Right lobe of liver (tissue), 6 donors: ENCODE measurements at regions not wholly inside any gene's neighbourhood (a gene's known extent, or its start where the extent isn't known, plus 50 kb on each side); places are given as distances from the start of the nearest gene placed in this dataset.

Experiments
- ATAC-seq, 4 donors: fragments of 200-7000 bp; cut with Tn5 transposase; one replicate each; pipeline ENCODE4 v1.9.1; 2020; ENCODE audit warnings: mild to moderate bottlenecking in 4 of 4, moderate library complexity in 4 of 4
- DNase-seq, 3 donors: peaks; one replicate each; pipeline ENCODE4 v3.0.0-alpha.2; 2020
- H3K27ac ChIP-seq, 3 donors: fragments of 200-600 bp; one replicate each; pipeline ENCODE4 v1.8.0; 2022
- H3K27me3 ChIP-seq, 2 donors: fragments of 200-600 bp; one replicate each; pipeline ENCODE4 v1.8.0; 2022
- H3K36me3 ChIP-seq, 4 donors: fragments of 200-600 bp; sonication (generic) in 1 of 4; one replicate each; pipeline versions ENCODE4 v1.5.1 to v1.8.0; 2017 to 2022; ENCODE audit warnings: control low read depth in 1 of 4
- H3K4me1 ChIP-seq, 4 donors: fragments of 200-600 bp; sonication (generic) in 1 of 4; one replicate each; pipeline versions ENCODE4 v1.5.1 to v1.8.0; 2017 to 2022; ENCODE audit warnings: control low read depth in 1 of 4
- H3K4me3 ChIP-seq, 3 donors: fragments of 200-600 bp; one replicate each; pipeline ENCODE4 v1.8.0; 2022
- H3K9me3 ChIP-seq, 4 donors: fragments of 200-600 bp; sonication (generic) in 1 of 4; one replicate each; pipeline versions ENCODE4 v1.5.1 to v1.8.0; 2017 to 2022; ENCODE audit warnings: control low read depth in 1 of 4
- POLR2A ChIP-seq: fragments of 450-650 bp; IDR thresholded peaks from one replicate; pipeline ENCODE4 v1.6.1; 2017; ENCODE audit warnings: antibody characterized with exemption, mild to moderate bottlenecking
- WGBS: methylation state at CpG from one replicate; pipeline ENCODE4 v1.1.6; 2018; ENCODE audit warnings: low coverage, low lambda C conversion rate; ENCODE audit not compliant: insufficient coverage; ENCODE audit errors: missing lambda C conversion rate; 5-methylcytosine and 5-hydroxymethylcytosine counted together
- intact Hi-C, 2 donors: fragments of 100-400 bp; cut with DNase I; formaldehyde crosslinking; loops; one replicate each; pipeline versions ENCODE4 v1.11.2 to v1.14.1; 2022
- TF ChIP-seq, protein P1 (sequence below), 4 donors: fragments of 200-600 bp in 3 of 4; fragments of 450-650 bp in 1 of 4; IDR thresholded peaks; one replicate each; pipeline versions ENCODE4 v1.5.1 to v1.8.0; 2016 to 2022; ENCODE audit warnings: antibody characterized with exemption in 4 of 4, mild to moderate bottlenecking in 2 of 4
- donor health status: DM: no; HTN: yes; CAD: no.
- donor health status: DM: no; HTN: no; CAD: no.
- donor health status: DM: no; HTN: no; CAD: no.
- donor health status: DM: no; HTN: yes; CAD: no.
- donor health status: DM: no; HTN: yes; CAD: no.

DNA sequence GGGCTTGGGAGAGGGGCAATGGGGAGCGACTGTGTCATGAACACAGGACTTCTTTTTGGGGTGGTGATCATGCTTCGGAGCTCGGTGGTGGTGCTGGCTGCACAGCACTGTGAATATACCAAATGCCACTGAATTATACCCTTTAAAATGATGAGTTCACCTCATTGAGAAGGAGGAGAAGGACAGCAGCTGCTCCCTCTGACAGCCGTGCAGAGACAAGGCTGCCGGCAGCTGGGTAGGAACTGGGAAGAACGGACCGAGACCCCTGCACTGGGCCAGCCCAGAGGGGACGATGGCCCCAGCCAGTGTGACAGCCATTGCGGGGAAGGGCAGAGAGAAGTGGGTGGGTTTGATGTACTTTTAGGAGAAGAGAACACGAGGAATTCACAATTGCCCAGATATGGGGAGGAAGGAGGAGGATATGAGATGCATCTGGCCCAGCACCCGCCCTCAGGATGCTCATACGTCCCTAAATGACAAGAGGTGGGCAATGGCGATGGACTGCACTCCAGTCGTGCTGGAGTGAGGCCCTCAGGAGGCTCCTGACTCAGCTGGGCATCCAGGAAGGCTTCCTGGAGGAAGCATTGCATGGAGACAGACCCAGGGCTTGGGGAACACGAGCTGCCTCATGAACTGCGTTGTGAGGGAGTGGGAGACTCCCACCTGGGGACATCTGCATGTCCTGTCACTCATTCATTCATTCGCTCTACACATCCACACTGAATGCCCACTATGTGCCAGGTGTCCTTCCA is 64.3 kb upstream of the C14orf180 start:
- 65% methylated on average over 10 of the region's 17 CpGs for WGBS

DNA sequence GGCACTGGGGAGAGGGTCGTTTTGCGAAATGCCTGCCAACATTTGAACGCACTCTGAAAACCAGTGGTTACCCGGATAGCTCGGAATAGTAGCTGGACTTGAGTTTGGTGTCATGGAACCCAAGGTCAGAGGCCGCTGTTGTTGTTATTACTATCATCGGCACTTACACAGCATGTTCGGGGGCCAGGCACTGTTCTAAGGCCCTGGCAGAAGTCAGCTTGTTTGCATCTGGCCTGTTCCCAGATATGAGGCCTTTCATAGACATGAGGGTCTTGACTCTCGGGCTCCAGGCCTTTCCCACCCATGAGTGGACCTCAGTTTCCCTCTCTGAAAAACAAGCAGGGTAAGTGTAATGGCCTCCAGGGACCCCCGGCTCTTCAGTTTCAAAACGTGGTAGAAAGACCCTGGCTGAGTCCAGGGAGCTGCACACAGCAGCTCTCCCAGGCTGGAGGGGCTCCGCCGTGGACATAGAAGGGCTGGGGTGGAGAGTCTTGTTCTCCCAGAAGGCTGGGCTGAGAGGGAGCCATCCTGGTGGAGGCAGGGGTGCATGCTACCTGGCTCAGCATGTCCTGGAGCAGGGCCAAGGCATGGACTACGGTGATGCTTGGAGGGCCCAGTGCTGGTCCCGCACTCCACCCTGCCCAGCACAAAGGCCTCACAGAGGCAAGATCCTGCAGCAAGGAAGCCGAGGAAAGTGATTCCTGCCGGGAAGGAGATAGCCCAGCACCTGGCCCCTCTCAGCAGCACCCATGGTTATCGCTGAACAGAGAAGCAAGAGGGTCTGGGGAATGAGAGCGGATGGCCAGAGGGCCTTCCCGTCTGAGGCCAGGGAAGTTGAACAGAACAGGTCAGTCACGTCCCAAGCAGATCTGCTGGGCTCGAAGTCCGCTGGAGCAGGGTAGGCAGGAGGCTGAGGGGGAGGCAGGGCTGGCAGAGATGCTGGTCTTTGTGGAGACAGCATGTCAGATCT is 63.5 kb upstream of the C14orf180 start:
- H3K4me3 ChIP-seq: no peak overlapping the region
- intact Hi-C loops: no loop called here
- H3K27ac ChIP-seq: no peak overlapping the region
- DNase-seq: no peak
- no peaks in the 10 kb centered on the region for H3K9me3 ChIP-seq
- H3K27me3 ChIP-seq: no peaks in the 10 kb centered on the region
- no peaks in the 10 kb centered on the region for H3K36me3 ChIP-seq
- no peaks in the 10 kb centered on the region for H3K4me1 ChIP-seq
- ATAC-seq: no peak
- 59% methylated on average over 5 of the region's 23 CpGs for WGBS
- TF ChIP-seq, protein P1, sequence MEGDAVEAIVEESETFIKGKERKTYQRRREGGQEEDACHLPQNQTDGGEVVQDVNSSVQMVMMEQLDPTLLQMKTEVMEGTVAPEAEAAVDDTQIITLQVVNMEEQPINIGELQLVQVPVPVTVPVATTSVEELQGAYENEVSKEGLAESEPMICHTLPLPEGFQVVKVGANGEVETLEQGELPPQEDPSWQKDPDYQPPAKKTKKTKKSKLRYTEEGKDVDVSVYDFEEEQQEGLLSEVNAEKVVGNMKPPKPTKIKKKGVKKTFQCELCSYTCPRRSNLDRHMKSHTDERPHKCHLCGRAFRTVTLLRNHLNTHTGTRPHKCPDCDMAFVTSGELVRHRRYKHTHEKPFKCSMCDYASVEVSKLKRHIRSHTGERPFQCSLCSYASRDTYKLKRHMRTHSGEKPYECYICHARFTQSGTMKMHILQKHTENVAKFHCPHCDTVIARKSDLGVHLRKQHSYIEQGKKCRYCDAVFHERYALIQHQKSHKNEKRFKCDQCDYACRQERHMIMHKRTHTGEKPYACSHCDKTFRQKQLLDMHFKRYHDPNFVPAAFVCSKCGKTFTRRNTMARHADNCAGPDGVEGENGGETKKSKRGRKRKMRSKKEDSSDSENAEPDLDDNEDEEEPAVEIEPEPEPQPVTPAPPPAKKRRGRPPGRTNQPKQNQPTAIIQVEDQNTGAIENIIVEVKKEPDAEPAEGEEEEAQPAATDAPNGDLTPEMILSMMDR (IDR thresholded peaks at IDR 0.05): no peak
- no peak for TF ChIP-seq POLR2A

More for the DNA sequence above, 64.3 kb upstream of the C14orf180 start:
- no peaks in the 10 kb centered on the region for H3K27me3 ChIP-seq
- no peaks in the 10 kb centered on the region for H3K4me1 ChIP-seq
- no peak overlapping the region for H3K27ac ChIP-seq
- ATAC-seq: no peak
- no peak for DNase-seq
- no peaks in the 10 kb centered on the region for H3K9me3 ChIP-seq
- H3K36me3 ChIP-seq: no peaks in the 10 kb centered on the region
- intact Hi-C loops: no loop called here
- no peak overlapping the region for H3K4me3 ChIP-seq
- TF ChIP-seq, protein P1 (IDR thresholded peaks at IDR 0.05): no peak
- no peak for TF ChIP-seq POLR2A

DNA sequence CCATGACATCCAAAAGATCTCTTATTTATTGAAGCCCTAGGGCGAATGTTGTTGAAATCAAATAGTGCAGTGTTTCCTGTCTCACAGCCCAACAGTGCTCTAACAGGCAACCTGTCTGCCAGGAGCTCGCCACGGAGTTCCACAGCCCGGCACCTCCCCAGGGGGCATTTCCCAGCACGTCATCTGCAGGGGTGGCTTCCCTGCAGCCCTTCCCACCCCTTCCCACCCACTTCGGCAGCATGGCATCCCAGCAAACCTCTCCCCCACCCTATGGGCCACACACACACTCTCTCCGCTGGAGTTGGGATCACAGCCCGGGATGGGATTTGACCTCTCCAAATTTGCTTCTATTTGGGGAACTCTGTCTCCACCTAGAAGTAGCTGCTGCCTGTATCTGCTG is 62.7 kb upstream of the C14orf180 start:
- ATAC-seq: no peak

DNA sequence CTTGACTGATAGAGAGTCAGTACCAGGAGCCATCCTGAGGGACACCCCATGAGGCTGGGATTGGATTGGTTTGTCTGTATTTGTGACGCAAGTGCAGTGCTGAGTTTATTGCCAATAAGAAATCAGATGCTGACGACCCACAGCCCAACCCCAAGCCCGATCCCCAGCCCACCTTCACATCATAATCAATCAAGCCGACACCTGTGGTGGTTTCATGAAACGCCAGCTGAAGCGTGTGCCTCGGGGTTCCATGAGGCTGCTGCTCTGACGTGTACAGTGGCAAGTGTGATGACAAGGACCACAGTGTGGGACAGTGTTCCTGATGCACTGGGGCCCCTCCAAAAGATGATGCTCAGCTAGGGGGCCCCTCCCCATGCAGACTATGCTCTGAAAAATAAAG is 62.1 kb upstream of the C14orf180 start:
- Histone ChIP-seq H3K4me3 (no peak overlapping the region), H3K4me1 (no peaks in the 10 kb centered on the region), H3K36me3 (no peaks in the 10 kb centered on the region), H3K9me3 (no peaks in the 10 kb centered on the region), H3K27ac (no peak overlapping the region), H3K27me3 (no peaks in the 10 kb centered on the region)
- 80% methylated on average over 1 of the region's 8 CpGs for WGBS
- intact Hi-C loops: no loop called here
- no peak for DNase-seq
- no peak for TF ChIP-seq POLR2A
- TF ChIP-seq, protein P1 (IDR thresholded peaks at IDR 0.05): no peak
- ATAC-seq: no peak

More for the DNA sequence above, 62.7 kb upstream of the C14orf180 start:
- Histone ChIP-seq H3K27ac (no peak overlapping the region), H3K4me1 (no peaks in the 10 kb centered on the region), H3K27me3 (no peaks in the 10 kb centered on the region), H3K9me3 (no peaks in the 10 kb centered on the region), H3K4me3 (no peak overlapping the region), H3K36me3 (no peaks in the 10 kb centered on the region)
- 17% methylated on average over 1 of the region's 8 CpGs for WGBS
- TF ChIP-seq, protein P1 (IDR thresholded peaks at IDR 0.05): no peak
- TF ChIP-seq POLR2A: no peak
- intact Hi-C loops: no loop called here
- DNase-seq: no peak
